A549 (cell line): ENCODE measurements at regions not wholly inside any gene's neighbourhood (a gene's known extent, or its start where the extent isn't known, plus 50 kb on each side); places are given as distances from the start of the nearest gene placed in this dataset.

Experiments
- ATAC-seq, 2 experiments: fragments of 200-7000 bp in 1 of 2; fragments of >200 bp in 1 of 2; cut with Nextera tagmentation in 1 of 2; cut with Tn5 transposase in 1 of 2; 3 replicates each; pipeline versions ENCODE4 v1.8.0 to v1.9.1; 2018 to 2020; ENCODE audit warnings: mild to moderate bottlenecking in 1 of 2, moderate library complexity in 1 of 2
- CTCF ChIA-PET: fragments of 300-600 bp; sonication (Branson Sonifier 250); formaldehyde crosslinking; extraction: SDS; loops from one replicate; lab custom pipeline; 2021; ENCODE audit warnings: antibody characterized with exemption, inconsistent platforms; lab: Yijun Ruan, JAX
- POLR2A ChIA-PET: fragments of 350-600 bp; formaldehyde crosslinking; extraction: SDS; loops from one replicate; lab custom pipeline; 2021; ENCODE audit warnings: antibody characterized with exemption, inconsistent platforms; lab: Yijun Ruan, JAX
- DNase-seq, 2 experiments: peaks; one replicate each; pipeline versions ENCODE4 v3.0.0 to v3.0.0-alpha.2; 2011 to 2016; ENCODE audit warnings: low read depth in 1 of 2, low spot score in 1 of 2
- FAIRE-seq: peaks from 2 replicates; lab custom pipeline; 2011; peaks lifted over from hg19 to GRCh38; lab: Jason Lieb, UNC
- H3K27ac ChIP-seq, 2 experiments: fragments of >200 bp; sonication (Bioruptor Twin); formaldehyde crosslinking; 3 replicates each; pipeline ENCODE4 v1.5.1; 2016 to 2017
- H3K4me1 ChIP-seq: fragments of >200 bp; sonication (Bioruptor Twin); formaldehyde crosslinking; 3 replicates; pipeline ENCODE4 v1.6.1; 2016
- H3K4me2 ChIP-seq: fragments of >200 bp; sonication (Bioruptor Twin); formaldehyde crosslinking; 3 replicates; pipeline ENCODE4 v1.6.1; 2016
- H3K4me3 ChIP-seq: fragments of >200 bp; sonication (Bioruptor Twin); formaldehyde crosslinking; 3 replicates; pipeline ENCODE4 v1.5.1; 2016
- H3K9me3 ChIP-seq: fragments of >200 bp; sonication (Bioruptor Twin); formaldehyde crosslinking; 3 replicates; pipeline ENCODE4 v1.6.1; 2016
- CBX2 ChIP-seq: fragments of 200-600 bp; sonication (generic); IDR thresholded peaks from 2 replicates; pipeline ENCODE4 v1.6.1; 2016; ENCODE audit warnings: low read depth, mild to moderate bottlenecking, borderline replicate concordance
- CBX8 ChIP-seq: fragments of 200-600 bp; sonication (generic); IDR thresholded peaks from 2 replicates; pipeline ENCODE4 v1.6.1; 2016
- CHD2 ChIP-seq: fragments of 150-350 bp; IDR thresholded peaks from 2 replicates; pipeline ENCODE4 v1.6.1; 2014; ENCODE audit warnings: low read length; ENCODE audit not compliant: partially characterized antibody
- CHD4 ChIP-seq: fragments of 200-600 bp; sonication (generic); IDR thresholded peaks from 2 replicates; pipeline ENCODE4 v1.6.1; 2016; ENCODE audit warnings: antibody characterized with exemption, mild to moderate bottlenecking, borderline replicate concordance
- EHF ChIP-seq: fragments of 250-450 bp; sonication (Bioruptor Pico); IDR thresholded peaks from 2 replicates; pipeline ENCODE4 v1.5.0; 2020; ENCODE audit warnings: mild to moderate bottlenecking
- ESRRA ChIP-seq: fragments of 150-350 bp; IDR thresholded peaks from 2 replicates; pipeline ENCODE4 v1.6.1; 2014; ENCODE audit warnings: mild to moderate bottlenecking, low read length, borderline replicate concordance
- FOSL2 ChIP-seq, 2 experiments: fragments of 450-650 bp in 1 of 2; fragments of >200 bp in 1 of 2; sonication (Bioruptor Twin) in 1 of 2; formaldehyde crosslinking; IDR thresholded peaks; 2 replicates each; pipeline versions ENCODE4 v1.5.0 to v1.6.1; 2016 to 2020; ENCODE audit warnings: mild to moderate bottlenecking in 1 of 2, moderate library complexity in 1 of 2
- FOXS1 ChIP-seq: fragments of 250-450 bp; sonication (Bioruptor Pico); IDR thresholded peaks from 2 replicates; pipeline ENCODE4 v1.5.0; 2020; ENCODE audit warnings: mild to moderate bottlenecking, moderate library complexity
- HDAC2 ChIP-seq: fragments of 200-600 bp; sonication (generic); IDR thresholded peaks from 2 replicates; pipeline ENCODE4 v1.6.1; 2016
- HOXA7 ChIP-seq: fragments of 250-450 bp; sonication (Bioruptor Pico); IDR thresholded peaks from 2 replicates; pipeline ENCODE4 v1.5.0; 2020; ENCODE audit warnings: mild to moderate bottlenecking, moderate library complexity
- JUN ChIP-seq, 2 experiments: fragments of >200 bp; sonication (Bioruptor Twin); formaldehyde crosslinking; IDR thresholded peaks; 2 replicates in 1 of 2; 3 replicates in 1 of 2; pipeline ENCODE4 v1.6.1; 2016 to 2017
- MAZ ChIP-seq: fragments of 150-350 bp; IDR thresholded peaks from 2 replicates; pipeline ENCODE4 v1.6.1; 2014; ENCODE audit warnings: antibody characterized with exemption, low read depth, low read length, borderline replicate concordance
- MYC ChIP-seq: IDR thresholded peaks from 2 replicates; pipeline ENCODE4 v1.6.1; 2012; ENCODE audit warnings: mild to moderate bottlenecking, inconsistent platforms, low read length, improper control_type of control experiment, borderline replicate concordance
- PHF8 ChIP-seq: fragments of 200-600 bp; sonication (generic); IDR thresholded peaks from 2 replicates; pipeline ENCODE4 v1.6.1; 2016; ENCODE audit warnings: low read depth, mild to moderate bottlenecking, antibody characterized with exemption, moderate library complexity, borderline replicate concordance
- POLR2A ChIP-seq: IDR thresholded peaks from 2 replicates; pipeline ENCODE4 v1.6.1; 2012; ENCODE audit warnings: mild to moderate bottlenecking, low read length
- RAD21 ChIP-seq, 2 experiments: fragments of >200 bp in 1 of 2; sonication (Bioruptor Twin) in 1 of 2; formaldehyde crosslinking in 1 of 2; IDR thresholded peaks in 1 of 2; conservative IDR thresholded peaks in 1 of 2; 2 replicates in 1 of 2; 3 replicates in 1 of 2; pipeline ENCODE4 v1.6.1; 2012 to 2018; ENCODE audit warnings: inconsistent platforms in 1 of 2
- RARB ChIP-seq: fragments of 250-450 bp; sonication (Bioruptor Pico); IDR thresholded peaks from 2 replicates; pipeline ENCODE4 v1.8.0; 2021; ENCODE audit warnings: mild to moderate bottlenecking, moderate library complexity
- RFX5 ChIP-seq: fragments of 450-650 bp; IDR thresholded peaks from 2 replicates; pipeline ENCODE4 v1.7.1; 2014; ENCODE audit warnings: antibody characterized with exemption, mild to moderate bottlenecking, moderate library complexity
- SMC3 ChIP-seq: fragments of >200 bp; sonication (Bioruptor Twin); formaldehyde crosslinking; IDR thresholded peaks from 3 replicates; pipeline ENCODE4 v1.6.1; 2018; ENCODE audit warnings: inconsistent platforms
- SREBF2 ChIP-seq: fragments of 450-650 bp; IDR thresholded peaks from 2 replicates; pipeline ENCODE4 v1.6.1; 2014; ENCODE audit warnings: mild to moderate bottlenecking, moderate library complexity
- ZNF302 ChIP-seq: fragments of 250-450 bp; sonication (Bioruptor Pico); IDR thresholded peaks from 2 replicates; pipeline ENCODE4 v1.9.0; 2021; ENCODE audit warnings: inconsistent platforms, mild to moderate bottlenecking, moderate library complexity
- ZSCAN20 ChIP-seq: fragments of 250-450 bp; sonication (Bioruptor Pico); IDR thresholded peaks from 2 replicates; pipeline ENCODE4 v1.8.0; 2022; ENCODE audit warnings: mild to moderate bottlenecking, moderate library complexity
- WGBS: methylation state at CpG from one replicate; pipeline ENCODE4 v1.1.6; 2017; ENCODE audit errors: missing lambda C conversion rate; 5-methylcytosine and 5-hydroxymethylcytosine counted together
- TF ChIP-seq, protein P1 (sequence below): fragments of >200 bp; sonication (Bioruptor Twin); formaldehyde crosslinking; IDR thresholded peaks from 3 replicates; pipeline ENCODE4 v1.6.1; 2016
- TF ChIP-seq, protein P2 (sequence below): fragments of 250-450 bp; sonication (Bioruptor Pico); IDR thresholded peaks from 2 replicates; pipeline ENCODE4 v1.5.0; 2021; ENCODE audit warnings: mild to moderate bottlenecking, moderate library complexity, borderline replicate concordance
- TF ChIP-seq, protein P3 (sequence below): IDR thresholded peaks from 2 replicates; pipeline ENCODE4 v1.6.1; 2012

DNA sequence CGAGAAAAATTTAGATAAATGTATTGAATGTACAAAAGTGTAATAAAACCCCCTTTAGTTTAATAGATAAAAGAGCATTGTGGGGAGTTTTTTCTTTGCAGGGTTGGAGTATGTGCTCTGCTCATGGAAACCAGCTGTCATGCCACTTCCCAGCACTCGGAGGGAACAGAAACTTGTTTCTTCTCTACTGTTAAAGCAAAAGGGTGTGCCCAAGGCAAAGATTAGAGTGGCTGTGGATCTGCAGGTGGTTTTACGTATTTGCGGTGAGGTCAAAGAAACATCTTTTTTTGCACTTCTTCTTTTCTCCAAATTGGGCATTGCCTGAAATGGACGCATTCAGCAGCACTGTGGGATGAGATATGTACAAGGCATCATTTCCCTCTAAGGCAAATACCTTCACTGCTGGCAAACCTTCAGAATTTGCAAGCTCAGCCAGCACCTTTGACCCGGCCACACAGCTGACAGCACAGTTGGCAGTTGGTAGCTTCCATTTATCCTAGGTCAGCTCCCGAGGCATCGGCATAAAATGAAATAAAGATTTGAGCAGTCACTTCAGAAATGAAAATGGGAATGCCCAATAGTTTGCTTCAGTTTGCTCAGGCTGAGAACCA is 178.4 kb upstream of the EYA4 start:
- no peaks in the 10 kb centered on the region for H3K9me3 ChIP-seq
- CTCF ChIA-PET, result no interaction called here
- H3K27ac ChIP-seq, result no peak overlapping the region
- WGBS, result 83% methylated on average over 8 of the region's 8 CpGs
- POLR2A ChIA-PET, result no interaction called here
- no peaks in the 10 kb centered on the region for H3K4me1 ChIP-seq
- no peak overlapping the region for H3K4me3 ChIP-seq
- no peak for DNase-seq
- TF ChIP-seq ZNF302 (CRISPR knock-in tag), result no peak
- no peak for TF ChIP-seq SMC3
- TF ChIP-seq, protein P1, sequence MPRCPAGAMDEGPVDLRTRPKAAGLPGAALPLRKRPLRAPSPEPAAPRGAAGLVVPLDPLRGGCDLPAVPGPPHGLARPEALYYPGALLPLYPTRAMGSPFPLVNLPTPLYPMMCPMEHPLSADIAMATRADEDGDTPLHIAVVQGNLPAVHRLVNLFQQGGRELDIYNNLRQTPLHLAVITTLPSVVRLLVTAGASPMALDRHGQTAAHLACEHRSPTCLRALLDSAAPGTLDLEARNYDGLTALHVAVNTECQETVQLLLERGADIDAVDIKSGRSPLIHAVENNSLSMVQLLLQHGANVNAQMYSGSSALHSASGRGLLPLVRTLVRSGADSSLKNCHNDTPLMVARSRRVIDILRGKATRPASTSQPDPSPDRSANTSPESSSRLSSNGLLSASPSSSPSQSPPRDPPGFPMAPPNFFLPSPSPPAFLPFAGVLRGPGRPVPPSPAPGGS, result no peak
- no peak for TF ChIP-seq POLR2A
- TF ChIP-seq CBX2, result no peak
- TF ChIP-seq SREBF2, result no peak
- no peak for TF ChIP-seq FOSL2 (IDR thresholded peaks at IDR 0.05)
- no peak for TF ChIP-seq FOSL2 (CRISPR knock-in tag; IDR thresholded peaks at IDR 0.05)
- TF ChIP-seq, protein P2, sequence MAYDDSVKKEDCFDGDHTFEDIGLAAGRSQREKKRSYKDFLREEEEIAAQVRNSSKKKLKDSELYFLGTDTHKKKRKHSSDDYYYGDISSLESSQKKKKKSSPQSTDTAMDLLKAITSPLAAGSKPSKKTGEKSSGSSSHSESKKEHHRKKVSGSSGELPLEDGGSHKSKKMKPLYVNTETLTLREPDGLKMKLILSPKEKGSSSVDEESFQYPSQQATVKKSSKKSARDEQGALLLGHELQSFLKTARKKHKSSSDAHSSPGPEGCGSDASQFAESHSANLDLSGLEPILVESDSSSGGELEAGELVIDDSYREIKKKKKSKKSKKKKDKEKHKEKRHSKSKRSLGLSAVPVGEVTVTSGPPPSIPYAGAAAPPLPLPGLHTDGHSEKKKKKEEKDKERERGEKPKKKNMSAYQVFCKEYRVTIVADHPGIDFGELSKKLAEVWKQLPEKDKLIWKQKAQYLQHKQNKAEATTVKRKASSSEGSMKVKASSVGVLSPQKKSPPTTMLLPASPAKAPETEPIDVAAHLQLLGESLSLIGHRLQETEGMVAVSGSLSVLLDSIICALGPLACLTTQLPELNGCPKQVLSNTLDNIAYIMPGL (CRISPR knock-in tag), result no peak
- TF ChIP-seq PHF8, result no peak
- TF ChIP-seq CHD4, result no peak
- TF ChIP-seq MYC, result no peak
- no peak for TF ChIP-seq CBX8
- TF ChIP-seq RFX5, result no peak
- TF ChIP-seq HDAC2, result no peak
- TF ChIP-seq, protein P3, sequence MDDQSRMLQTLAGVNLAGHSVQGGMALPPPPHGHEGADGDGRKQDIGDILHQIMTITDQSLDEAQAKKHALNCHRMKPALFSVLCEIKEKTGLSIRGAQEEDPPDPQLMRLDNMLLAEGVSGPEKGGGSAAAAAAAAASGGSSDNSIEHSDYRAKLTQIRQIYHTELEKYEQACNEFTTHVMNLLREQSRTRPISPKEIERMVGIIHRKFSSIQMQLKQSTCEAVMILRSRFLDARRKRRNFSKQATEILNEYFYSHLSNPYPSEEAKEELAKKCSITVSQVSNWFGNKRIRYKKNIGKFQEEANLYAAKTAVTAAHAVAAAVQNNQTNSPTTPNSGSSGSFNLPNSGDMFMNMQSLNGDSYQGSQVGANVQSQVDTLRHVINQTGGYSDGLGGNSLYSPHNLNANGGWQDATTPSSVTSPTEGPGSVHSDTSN, result no peak
- TF ChIP-seq FOXS1 (CRISPR knock-in tag), result no peak
- TF ChIP-seq RARB (CRISPR knock-in tag), result no peak
- no peak for TF ChIP-seq ESRRA
- no peak for TF ChIP-seq JUN (IDR thresholded peaks at IDR 0.05)
- TF ChIP-seq MAZ, result no peak
- no peak for ATAC-seq
- no peak overlapping the region for H3K4me2 ChIP-seq
- FAIRE-seq, result no peak

DNA sequence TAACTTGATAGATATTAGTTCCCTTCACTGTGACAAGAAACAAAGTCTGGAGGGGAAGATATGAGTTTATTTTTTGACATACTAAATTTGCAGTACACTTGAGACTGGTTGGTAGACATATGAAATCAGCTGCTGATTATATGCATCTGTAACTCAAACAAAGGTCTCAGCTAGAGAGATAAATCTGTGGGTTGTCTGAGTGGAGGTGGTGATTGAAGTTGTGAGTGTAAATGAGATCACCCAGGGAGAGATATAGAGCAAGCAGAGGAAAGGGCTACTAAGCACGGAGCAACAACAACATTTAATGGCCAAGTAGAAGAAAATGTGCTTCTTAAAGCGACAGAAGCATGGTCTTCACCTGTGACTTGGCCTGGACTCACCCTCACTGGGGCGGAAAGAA is 173.2 kb upstream of the EYA4 start:
- CTCF ChIA-PET, result interaction anchor here (1.2 kb wide), 1 partner anchor 854 kb away, joined by 3 read pairs; no protein-coding TSS in a partner anchor

More for the DNA sequence above, 173.2 kb upstream of the EYA4 start:
- no peak overlapping the region for H3K27ac ChIP-seq
- POLR2A ChIA-PET, result no interaction called here
- no peak overlapping the region for H3K4me2 ChIP-seq
- FAIRE-seq (no peak), DNase-seq (no peak), ATAC-seq (no peak)
- TF ChIP-seq, protein P1, result no peak
- TF ChIP-seq RAD21 (conservative IDR thresholded peaks at IDR 0.05 in 1 of 2, IDR thresholded peaks at IDR 0.05 in 1 of 2) (no peak), MAZ (no peak), HOXA7 (CRISPR knock-in tag) (no peak), ESRRA (no peak), FOSL2 (IDR thresholded peaks at IDR 0.05) (no peak), FOSL2 (CRISPR knock-in tag; IDR thresholded peaks at IDR 0.05) (no peak), EHF (CRISPR knock-in tag) (no peak), PHF8 (no peak), ZSCAN20 (CRISPR knock-in tag) (no peak), CBX8 (no peak), CHD2 (no peak), RARB (CRISPR knock-in tag) (no peak)
- H3K4me1 ChIP-seq, result no peaks in the 10 kb centered on the region
- 70% methylated on average over 3 of the region's 3 CpGs for WGBS
- H3K4me3 ChIP-seq, result no peak overlapping the region
- no peaks in the 10 kb centered on the region for H3K9me3 ChIP-seq
